ENCODE measurements at regions not wholly inside any gene's neighbourhood (a gene's known extent, or its start where the extent isn't known, plus 50 kb on each side); places are given as distances from the start of the nearest gene placed in this dataset.

DNA sequence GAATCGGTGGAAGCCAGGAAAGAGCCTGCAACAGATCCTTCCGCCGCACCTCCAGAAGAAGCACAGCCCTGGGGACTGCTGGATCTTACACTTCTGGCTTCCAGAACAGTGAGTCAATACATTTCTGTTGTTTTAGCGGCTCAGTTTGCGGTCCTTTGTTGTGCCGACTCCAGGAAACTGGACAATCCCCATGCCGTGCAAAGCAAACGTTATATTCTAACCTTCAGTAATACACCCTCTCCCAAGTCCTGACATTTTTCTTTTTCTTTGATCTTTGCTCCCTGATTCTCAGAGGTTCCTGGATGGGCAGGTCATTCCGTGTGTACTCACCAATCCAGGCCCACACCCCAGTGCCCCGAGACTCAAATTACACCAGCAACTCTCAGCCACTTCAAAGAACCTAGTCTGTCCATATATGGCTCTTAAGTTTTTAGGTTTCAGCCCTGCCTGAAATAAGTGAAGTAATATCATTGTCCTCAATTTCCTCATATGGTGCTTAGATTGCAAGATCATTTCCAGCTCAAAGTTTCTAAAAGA is 387.1 kb upstream of the SGCG start:
- Histone ChIP-seq H3K4me3 (no peak overlapping the region), H3K9me2 (ENCODE audit: insufficient read depth) (no peaks in the 10 kb centered on the region), H3K9me3 (ENCODE audit: insufficient read depth, low read depth) (no peaks in the 10 kb centered on the region), H3K36me3 (ENCODE audit: low read depth) (no peaks in the 10 kb centered on the region), H3K4me1 (replicated peaks; ENCODE audit: insufficient read depth) (no peaks in the 10 kb centered on the region), H3K27ac (no peak overlapping the region), H3K4me2 (no peak overlapping the region), H2AFZ (no peak overlapping the region), H3F3A (ENCODE audit: insufficient read depth, low read depth) (no peaks in the 10 kb centered on the region), H3K27me3 (ENCODE audit: insufficient read depth, low read depth) (peaks cover 27% of the 10 kb centered on the region; the same call in 1 of the 2 replicates), H3K79me2 (ENCODE audit: low read depth) (no peaks in the 10 kb centered on the region), H4K20me1 (ENCODE audit: insufficient read depth) (no peaks in the 10 kb centered on the region)
- no peak for DNase-seq
- intact Hi-C loops (cut with micrococcal nuclease; ENCODE audit: unreplicated experiment) = no loop called here
- POLR2A ChIA-PET (ENCODE audit: unreplicated experiment) = no interaction called here
- TF ChIP-seq, protein P1, sequence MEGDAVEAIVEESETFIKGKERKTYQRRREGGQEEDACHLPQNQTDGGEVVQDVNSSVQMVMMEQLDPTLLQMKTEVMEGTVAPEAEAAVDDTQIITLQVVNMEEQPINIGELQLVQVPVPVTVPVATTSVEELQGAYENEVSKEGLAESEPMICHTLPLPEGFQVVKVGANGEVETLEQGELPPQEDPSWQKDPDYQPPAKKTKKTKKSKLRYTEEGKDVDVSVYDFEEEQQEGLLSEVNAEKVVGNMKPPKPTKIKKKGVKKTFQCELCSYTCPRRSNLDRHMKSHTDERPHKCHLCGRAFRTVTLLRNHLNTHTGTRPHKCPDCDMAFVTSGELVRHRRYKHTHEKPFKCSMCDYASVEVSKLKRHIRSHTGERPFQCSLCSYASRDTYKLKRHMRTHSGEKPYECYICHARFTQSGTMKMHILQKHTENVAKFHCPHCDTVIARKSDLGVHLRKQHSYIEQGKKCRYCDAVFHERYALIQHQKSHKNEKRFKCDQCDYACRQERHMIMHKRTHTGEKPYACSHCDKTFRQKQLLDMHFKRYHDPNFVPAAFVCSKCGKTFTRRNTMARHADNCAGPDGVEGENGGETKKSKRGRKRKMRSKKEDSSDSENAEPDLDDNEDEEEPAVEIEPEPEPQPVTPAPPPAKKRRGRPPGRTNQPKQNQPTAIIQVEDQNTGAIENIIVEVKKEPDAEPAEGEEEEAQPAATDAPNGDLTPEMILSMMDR (conservative IDR thresholded peaks at IDR 0.05) = no peak
- no peak for TF ChIP-seq EZH2 (IDR thresholded peaks at IDR 0.05; ENCODE audit: low read depth)
- CTCF ChIA-PET = no interaction called here
- no TSS peak for BruUV-seq (replicated peaks)

DNA sequence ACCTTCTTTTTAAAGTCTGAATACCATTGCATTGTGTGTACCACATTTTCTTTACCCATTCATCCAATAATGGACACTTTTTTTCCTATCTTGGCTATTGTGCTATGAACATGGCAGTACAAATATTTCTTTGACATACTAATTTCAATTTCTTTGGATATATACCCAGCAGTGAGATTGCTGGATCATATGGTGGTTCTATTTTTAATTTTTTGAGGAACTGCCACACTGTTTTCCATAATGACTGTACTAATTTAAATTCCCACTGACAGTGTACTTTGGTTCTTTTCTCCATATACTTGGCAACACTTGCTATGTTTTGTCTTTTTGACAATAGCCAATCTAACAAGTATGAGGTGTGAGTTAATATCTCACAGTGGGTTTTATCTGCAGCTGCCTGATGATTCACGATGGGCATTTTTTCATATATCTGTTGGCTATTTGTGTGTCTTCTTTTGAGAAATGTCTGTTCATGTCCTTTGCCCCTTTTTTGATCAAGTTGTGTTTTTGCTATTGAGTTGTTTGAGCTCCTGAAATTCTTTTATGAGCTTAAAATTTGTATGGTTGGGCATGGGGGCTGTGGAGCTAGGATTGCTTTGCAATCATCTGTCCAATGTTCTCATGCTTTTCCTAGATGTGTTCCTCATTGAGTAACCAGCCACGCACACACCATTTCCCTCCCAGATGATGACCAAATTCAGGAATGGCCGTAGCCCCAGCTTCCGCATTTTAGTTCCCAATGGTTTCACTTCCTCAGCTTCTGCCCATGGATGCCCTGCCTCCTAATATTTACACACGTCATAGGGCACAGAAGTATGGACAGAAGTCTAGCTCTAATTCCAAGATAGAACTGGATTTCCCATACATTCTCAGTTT is 380.0 kb upstream of the SGCG start:
- peaks cover 11% of the 10 kb centered on the region for H3K27me3 ChIP-seq (ENCODE audit: insufficient read depth, low read depth)
- H4K20me1 ChIP-seq (ENCODE audit: insufficient read depth) = no peaks in the 10 kb centered on the region
- ChIA-PET POLR2A (ENCODE audit: unreplicated experiment) (no interaction called here), CTCF (no interaction called here)
- no peak overlapping the region for H3K4me3 ChIP-seq
- H3K4me2 ChIP-seq = no peak overlapping the region
- no peaks in the 10 kb centered on the region for H3F3A ChIP-seq (ENCODE audit: insufficient read depth, low read depth)
- H2AFZ ChIP-seq = 0 out of 2 replicates have a peak overlapping the region, but pooled peaks have one; percentile 3
- H3K9me3 ChIP-seq (ENCODE audit: insufficient read depth, low read depth) = no peaks in the 10 kb centered on the region
- intact Hi-C loops (cut with micrococcal nuclease; ENCODE audit: unreplicated experiment) = no loop called here
- no peak for DNase-seq
- no TSS peak for BruUV-seq (replicated peaks)
- TF ChIP-seq EZH2 (IDR thresholded peaks at IDR 0.05; ENCODE audit: low read depth) = no peak
- TF ChIP-seq, protein P1 (conservative IDR thresholded peaks at IDR 0.05) = no peak
- no peaks in the 10 kb centered on the region for H3K4me1 ChIP-seq (replicated peaks; ENCODE audit: insufficient read depth)
- no peaks in the 10 kb centered on the region for H3K79me2 ChIP-seq (ENCODE audit: low read depth)
- no peaks in the 10 kb centered on the region for H3K36me3 ChIP-seq (ENCODE audit: low read depth)
- H3K27ac ChIP-seq = no peak overlapping the region
- no peaks in the 10 kb centered on the region for H3K9me2 ChIP-seq (ENCODE audit: insufficient read depth)

DNA sequence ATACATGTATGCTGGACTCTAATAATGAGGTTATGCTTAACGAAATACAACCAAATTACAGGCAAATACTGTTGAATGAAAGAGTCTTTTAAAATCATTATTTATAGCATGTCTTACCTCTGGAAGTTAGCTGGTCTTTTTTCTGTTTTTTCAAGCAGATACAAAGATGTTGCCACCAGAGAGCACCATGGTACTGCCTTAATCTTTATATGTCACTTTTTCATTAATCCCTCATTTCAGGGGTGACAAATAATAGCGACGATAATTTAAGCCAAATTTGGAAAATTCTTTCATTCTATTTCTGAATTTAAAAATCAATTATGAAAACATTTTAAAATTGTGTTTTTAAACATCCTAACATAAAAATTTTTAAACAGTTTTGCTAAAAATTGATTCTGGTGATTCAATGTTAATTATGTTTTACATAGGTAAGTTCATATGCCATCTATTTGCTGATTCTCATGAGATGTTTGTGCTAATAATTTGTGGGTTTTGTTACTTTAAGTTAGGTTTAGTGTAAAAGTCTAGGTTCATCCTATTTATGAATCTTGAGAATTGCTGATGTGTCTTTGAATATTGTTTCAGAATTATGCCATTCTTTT is 379.3 kb upstream of the SGCG start:
- POLR2A ChIA-PET (ENCODE audit: unreplicated experiment) = no interaction called here
- no TSS peak for BruUV-seq (replicated peaks)

More for the DNA sequence above, 379.3 kb upstream of the SGCG start:
- H3K27me3 ChIP-seq (ENCODE audit: insufficient read depth, low read depth) = peaks cover 12% of the 10 kb centered on the region
- no peaks in the 10 kb centered on the region for H4K20me1 ChIP-seq (ENCODE audit: insufficient read depth)
- intact Hi-C loops (cut with micrococcal nuclease; ENCODE audit: unreplicated experiment) = no loop called here
- H3K9me2 ChIP-seq (ENCODE audit: insufficient read depth) = no peaks in the 10 kb centered on the region
- no peak overlapping the region for H2AFZ ChIP-seq
- H3K4me3 ChIP-seq = no peak overlapping the region
- DNase-seq = no peak
- no peaks in the 10 kb centered on the region for H3K4me1 ChIP-seq (replicated peaks; ENCODE audit: insufficient read depth)
- TF ChIP-seq, protein P1 (conservative IDR thresholded peaks at IDR 0.05) = no peak
- TF ChIP-seq EZH2 (IDR thresholded peaks at IDR 0.05; ENCODE audit: low read depth) = no peak
- CTCF ChIA-PET = no interaction called here
- H3K9me3 ChIP-seq (ENCODE audit: insufficient read depth, low read depth) = no peaks in the 10 kb centered on the region
- H3K79me2 ChIP-seq (ENCODE audit: low read depth) = no peaks in the 10 kb centered on the region
- H3K27ac ChIP-seq = no peak overlapping the region
- no peak overlapping the region for H3K4me2 ChIP-seq
- H3K36me3 ChIP-seq (ENCODE audit: low read depth) = no peaks in the 10 kb centered on the region
- no peaks in the 10 kb centered on the region for H3F3A ChIP-seq (ENCODE audit: insufficient read depth, low read depth)
